HepG2 (cell line): ENCODE measurements at regions not wholly inside any gene's neighbourhood (a gene's known extent, or its start where the extent isn't known, plus 50 kb on each side); places are given as distances from the start of the nearest gene placed in this dataset.

Experiments used
- ATAC-seq: fragments of 200-7000 bp; cut with Tn5 transposase; 3 replicates; pipeline ENCODE4 v1.9.1; 2020; ENCODE audit warnings: mild to moderate bottlenecking, moderate library complexity
- BruUV-seq: library from RNA; stranded (reverse); fragments of 400-500 nt; replicated peaks from 2 replicates; lab custom pipeline; 2021; lab: Mats Ljungman, UMichigan
- CTCF ChIA-PET: fragments of 300-600 bp; formaldehyde crosslinking; extraction: SDS; loops from one replicate; lab custom pipeline; 2021; ENCODE audit warnings: low total read pairs, inconsistent platforms, low intra/inter-chr PET ratio; lab: Yijun Ruan, JAX
- POLR2A ChIA-PET: fragments of 350-600 bp; sonication (Branson Sonifier 250); formaldehyde crosslinking; loops from one replicate; lab custom pipeline; 2020; ENCODE audit warnings: antibody characterized with exemption, inconsistent platforms; lab: Yijun Ruan, JAX
- DNase-seq: peaks from one replicate; pipeline ENCODE4 v3.0.0-alpha.2; 2015; ENCODE audit warnings: low spot score
- FAIRE-seq: peaks from 3 replicates; lab custom pipeline; 2011; peaks lifted over from hg19 to GRCh38; lab: Jason Lieb, UNC
- H2AFZ ChIP-seq: one replicate; pipeline ENCODE4 v1.6.1; 2011; ENCODE audit warnings: low read length, inconsistent platforms
- H3K27ac ChIP-seq: fragments of 300-600 bp; 3 replicates; pipeline ENCODE4 v1.8.0; 2011; ENCODE audit warnings: mixed run types, mild to moderate bottlenecking, mixed read lengths, low read length, inconsistent platforms; ENCODE audit not compliant: insufficient read depth; ENCODE audit errors: extremely low read length
- H3K27me3 ChIP-seq, 2 experiments: fragments of 200-600 bp in 1 of 2; 2 replicates in 1 of 2; 3 replicates in 1 of 2; pipeline versions ENCODE4 v1.6.0 to v1.8.0; 2011; ENCODE audit warnings: low read length in 2 of 2, mild to moderate bottlenecking in 2 of 2, moderate library complexity in 2 of 2, inconsistent platforms in 1 of 2; ENCODE audit not compliant: insufficient read depth in 2 of 2, control insufficient read depth in 1 of 2
- H3K36me3 ChIP-seq, 2 experiments: fragments of 200-600 bp in 1 of 2; replicated peaks in 1 of 2; 2 replicates in 1 of 2; 3 replicates in 1 of 2; pipeline versions ENCODE4 v1.5.1 to v1.8.0; 2011; ENCODE audit warnings: low read length in 2 of 2, inconsistent platforms in 1 of 2; ENCODE audit not compliant: insufficient read depth in 2 of 2, control insufficient read depth in 1 of 2
- H3K4me1 ChIP-seq: 2 replicates; pipeline ENCODE4 v1.5.1; 2012; ENCODE audit warnings: low read length, inconsistent platforms; ENCODE audit not compliant: insufficient read depth
- H3K4me2 ChIP-seq: 2 replicates; pipeline ENCODE4 v1.6.0; 2011; ENCODE audit warnings: low read depth, low read length, inconsistent platforms
- H3K4me3 ChIP-seq, 3 experiments: fragments of 200-600 bp in 1 of 3; sonication (generic), shearing (Covaris generic) in 1 of 3; replicated peaks in 1 of 3; 2 replicates each; pipeline ENCODE4 v1.5.1; 2011 to 2016; ENCODE audit warnings: low read length in 3 of 3, inconsistent platforms in 2 of 3, low read depth in 2 of 3, mild to moderate bottlenecking in 2 of 3, control low read depth in 1 of 3, mixed read lengths in 1 of 3; ENCODE audit not compliant: insufficient read depth in 1 of 3
- H3K79me2 ChIP-seq: one replicate; pipeline ENCODE4 v1.6.1; 2011; ENCODE audit warnings: low read length, inconsistent platforms; ENCODE audit not compliant: insufficient read depth
- H3K9ac ChIP-seq: 2 replicates; pipeline ENCODE4 v1.6.0; 2011; ENCODE audit warnings: mild to moderate bottlenecking, low read depth, low read length, inconsistent platforms; ENCODE audit not compliant: insufficient read depth
- H3K9me3 ChIP-seq: 2 replicates; pipeline ENCODE4 v1.5.1; 2012; ENCODE audit warnings: mild to moderate bottlenecking, low read length
- H4K20me1 ChIP-seq: 2 replicates; pipeline ENCODE4 v1.6.0; 2011; ENCODE audit warnings: inconsistent platforms, mild to moderate bottlenecking, low read length, moderate library complexity; ENCODE audit not compliant: insufficient read depth
- BRD4 ChIP-seq: sonication (generic); formaldehyde crosslinking; IDR thresholded peaks from 2 replicates; pipeline ENCODE4 v1.4.0; 2020; ENCODE audit warnings: missing genetic modification reagents
- CEBPZ ChIP-seq: IDR thresholded peaks from 2 replicates; pipeline ENCODE4 v1.6.1; 2012; ENCODE audit warnings: low read length, improper control_type of control experiment
- CTCF ChIP-seq: sonication (generic); formaldehyde crosslinking; IDR thresholded peaks from 2 replicates; pipeline ENCODE4 v1.5.0; 2020; ENCODE audit warnings: mild to moderate bottlenecking, missing genetic modification reagents, moderate library complexity
- ISX ChIP-seq: sonication (generic); formaldehyde crosslinking; conservative IDR thresholded peaks from 2 replicates; pipeline ENCODE4 v1.5.0; 2020; ENCODE audit warnings: missing genetic modification reagents
- NFIB ChIP-seq: sonication (generic); formaldehyde crosslinking; IDR thresholded peaks from 2 replicates; pipeline ENCODE4 v1.9.0; 2021; ENCODE audit warnings: missing genetic modification reagents, mild to moderate bottlenecking, borderline replicate concordance
- REXO4 ChIP-seq: sonication (generic); formaldehyde crosslinking; IDR thresholded peaks from 2 replicates; pipeline ENCODE4 v1.8.0; 2022; ENCODE audit warnings: missing genetic modification reagents, mild to moderate bottlenecking, borderline replicate concordance
- STAG1 ChIP-seq: sonication (generic); formaldehyde crosslinking; IDR thresholded peaks from 2 replicates; pipeline ENCODE4 v1.4.0; 2020; ENCODE audit warnings: missing genetic modification reagents
- ZIK1 ChIP-seq: sonication (generic); formaldehyde crosslinking; IDR thresholded peaks from 2 replicates; pipeline ENCODE4 v1.5.0; 2020; ENCODE audit warnings: mild to moderate bottlenecking, low read depth, missing genetic modification reagents, borderline replicate concordance
- ZNF24 ChIP-seq: fragments of 450-650 bp; IDR thresholded peaks from 2 replicates; pipeline ENCODE4 v1.6.1; 2017; ENCODE audit warnings: antibody characterized with exemption, mild to moderate bottlenecking
- WGBS: methylation state at CpG from one replicate; pipeline ENCODE4 v1.1.6; 2017; ENCODE audit warnings: low lambda C conversion rate; 5-methylcytosine and 5-hydroxymethylcytosine counted together
- in situ Hi-C: cut with HindIII; loops from 2 replicates; pipeline ENCODE4 v1.10.0; 2017; ENCODE audit warnings: low pct_unique_long_range_greater_than_20kb; ENCODE audit not compliant: extremely low pct_ligation_motif_present
- intact Hi-C: fragments of 100-400 bp; cut with micrococcal nuclease; formaldehyde crosslinking; loops from one replicate; pipeline ENCODE4 v1.10.0; 2022; ENCODE audit not compliant: unreplicated experiment

- TF ChIP-seq CTCF (peak; percentile 47), STAG1 (CRISPR knock-in tag) (peak; percentile 52), ZNF24 (no peak)
- TF ChIP-seq, all 625 proteins: peak for 2
- Histone ChIP-seq H2AFZ (no peak overlapping the region), H3K27ac (no peak overlapping the region), H3K9me3 (no peaks in the 10 kb centered on the region), H3K9ac (no peak overlapping the region), H3K4me2 (no peak overlapping the region), H3K4me1 (no peaks in the 10 kb centered on the region), H3K79me2 (no peaks in the 10 kb centered on the region), H4K20me1 (no peaks in the 10 kb centered on the region), H3K4me3 (no peak overlapping the region), H3K27me3 (no peaks in the 10 kb centered on the region), H3K36me3 (no peaks in the 10 kb centered on the region)
- intact Hi-C loops: no loop called here
- in situ Hi-C loops: no loop called here
- no TSS peak for BruUV-seq
- ATAC-seq (no peak), DNase-seq (no peak), FAIRE-seq (no peak)
- 0% methylated on average over 1 of the region's 3 CpGs for WGBS
- CTCF ChIA-PET: no interaction called here
- POLR2A ChIA-PET: no interaction called here
These were observed 63.1 kb downstream of the RTL3 start for GRCh38 chrX:78595901-78596502.

GRCh38 chrX:78593701-78594100 lies 65.4 kb downstream of the RTL3 start:
- in situ Hi-C loops: no loop called here
- WGBS: 0% methylated on average over 1 of the region's 1 CpG
- no peak for ATAC-seq
- TF ChIP-seq ISX (CRISPR knock-in tag) (no peak), CEBPZ (no peak), BRD4 (CRISPR knock-in tag) (no peak), NFIB (CRISPR knock-in tag) (no peak), REXO4 (CRISPR knock-in tag) (no peak), ZIK1 (CRISPR knock-in tag) (no peak)

More at GRCh38 chrX:78593701-78594100, 65.4 kb downstream of the RTL3 start:
- BruUV-seq: no TSS peak
- no peak overlapping the region for H3K9ac ChIP-seq
- POLR2A ChIA-PET: no interaction called here
- CTCF ChIA-PET: no interaction called here
- H3K36me3 ChIP-seq: no peaks in the 10 kb centered on the region
- no peaks in the 10 kb centered on the region for H4K20me1 ChIP-seq
- FAIRE-seq (no peak), DNase-seq (no peak)
- no peak overlapping the region for H3K27ac ChIP-seq
- H3K4me3 ChIP-seq: no peak overlapping the region
- no peaks in the 10 kb centered on the region for H3K27me3 ChIP-seq
- intact Hi-C loops: no loop called here
- no peak overlapping the region for H2AFZ ChIP-seq
- no peak overlapping the region for H3K4me2 ChIP-seq
- H3K4me1 ChIP-seq: no peaks in the 10 kb centered on the region
- no peaks in the 10 kb centered on the region for H3K9me3 ChIP-seq
- H3K79me2 ChIP-seq: no peaks in the 10 kb centered on the region
